22Rv1 (cell line): ENCODE measurements at regions not wholly inside any gene's neighbourhood (a gene's known extent, or its start where the extent isn't known, plus 50 kb on each side); places are given as distances from the start of the nearest gene placed in this dataset.

Source experiments
- ZFX ChIP-seq: fragments of 450-650 bp; IDR thresholded peaks from 2 replicates; pipeline ENCODE4 v1.6.1; 2017; ENCODE audit warnings: antibody characterized with exemption, borderline replicate concordance
- TF ChIP-seq, protein P1 (sequence below): fragments of 450-650 bp; IDR thresholded peaks from 2 replicates; pipeline ENCODE4 v1.5.1; 2017; ENCODE audit warnings: mild to moderate bottlenecking

DNA sequence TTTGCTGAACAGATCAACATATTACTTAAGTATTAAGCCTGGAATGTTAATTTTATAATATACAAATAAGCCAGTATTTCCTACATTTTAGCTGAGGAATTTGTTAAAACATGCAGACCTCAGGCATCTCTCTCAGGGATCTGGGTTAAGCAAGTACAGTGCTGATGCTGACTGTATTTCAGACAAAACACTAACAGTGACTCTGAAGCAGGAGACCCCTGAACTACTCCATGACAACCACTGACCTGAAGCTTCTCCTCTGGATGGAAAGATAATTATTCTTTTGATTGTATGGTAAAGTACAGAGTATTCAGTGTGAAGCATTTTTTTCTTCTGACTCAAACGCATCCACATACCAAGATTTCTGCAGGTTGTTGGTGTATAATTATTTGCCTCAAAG is 680.8 kb downstream of the LIG4 start:
- TF ChIP-seq, protein P1, sequence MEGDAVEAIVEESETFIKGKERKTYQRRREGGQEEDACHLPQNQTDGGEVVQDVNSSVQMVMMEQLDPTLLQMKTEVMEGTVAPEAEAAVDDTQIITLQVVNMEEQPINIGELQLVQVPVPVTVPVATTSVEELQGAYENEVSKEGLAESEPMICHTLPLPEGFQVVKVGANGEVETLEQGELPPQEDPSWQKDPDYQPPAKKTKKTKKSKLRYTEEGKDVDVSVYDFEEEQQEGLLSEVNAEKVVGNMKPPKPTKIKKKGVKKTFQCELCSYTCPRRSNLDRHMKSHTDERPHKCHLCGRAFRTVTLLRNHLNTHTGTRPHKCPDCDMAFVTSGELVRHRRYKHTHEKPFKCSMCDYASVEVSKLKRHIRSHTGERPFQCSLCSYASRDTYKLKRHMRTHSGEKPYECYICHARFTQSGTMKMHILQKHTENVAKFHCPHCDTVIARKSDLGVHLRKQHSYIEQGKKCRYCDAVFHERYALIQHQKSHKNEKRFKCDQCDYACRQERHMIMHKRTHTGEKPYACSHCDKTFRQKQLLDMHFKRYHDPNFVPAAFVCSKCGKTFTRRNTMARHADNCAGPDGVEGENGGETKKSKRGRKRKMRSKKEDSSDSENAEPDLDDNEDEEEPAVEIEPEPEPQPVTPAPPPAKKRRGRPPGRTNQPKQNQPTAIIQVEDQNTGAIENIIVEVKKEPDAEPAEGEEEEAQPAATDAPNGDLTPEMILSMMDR = no peak
- no peak for TF ChIP-seq ZFX
